Vagina (tissue), 2 donors: ENCODE measurements at regions not wholly inside any gene's neighbourhood (a gene's known extent, or its start where the extent isn't known, plus 50 kb on each side); places are given as distances from the start of the nearest gene placed in this dataset.

ENCODE experiments used
- POLR2A ChIP-seq, 2 donors: fragments of 450-650 bp; IDR thresholded peaks; one replicate each; pipeline ENCODE4 v1.6.1; 2017; ENCODE audit warnings: antibody characterized with exemption in 2 of 2, mild to moderate bottlenecking in 2 of 2, moderate library complexity in 2 of 2
- POLR2AphosphoS5 ChIP-seq, 2 donors: sonication (generic); formaldehyde crosslinking; IDR thresholded peaks; one replicate each; pipeline ENCODE4 v1.9.0; 2017; ENCODE audit warnings: antibody characterized with exemption in 2 of 2, mild to moderate bottlenecking in 2 of 2, low read depth in 1 of 2; ENCODE audit not compliant: insufficient read depth in 1 of 2
- TF ChIP-seq, protein P1 (sequence below), 3 experiments: fragments of 450-650 bp in 2 of 3; fragments of 200-600 bp in 1 of 3; sonication (generic) in 1 of 3; IDR thresholded peaks; one replicate each; pipeline ENCODE4 v1.5.1; 2017 to 2019; ENCODE audit warnings: antibody characterized with exemption in 3 of 3, mild to moderate bottlenecking in 2 of 3, moderate library complexity in 2 of 3

GRCh38 chr6:119598883-119599282 lies 249.3 kb upstream of the MAN1A1 start:
- TF ChIP-seq, protein P1, sequence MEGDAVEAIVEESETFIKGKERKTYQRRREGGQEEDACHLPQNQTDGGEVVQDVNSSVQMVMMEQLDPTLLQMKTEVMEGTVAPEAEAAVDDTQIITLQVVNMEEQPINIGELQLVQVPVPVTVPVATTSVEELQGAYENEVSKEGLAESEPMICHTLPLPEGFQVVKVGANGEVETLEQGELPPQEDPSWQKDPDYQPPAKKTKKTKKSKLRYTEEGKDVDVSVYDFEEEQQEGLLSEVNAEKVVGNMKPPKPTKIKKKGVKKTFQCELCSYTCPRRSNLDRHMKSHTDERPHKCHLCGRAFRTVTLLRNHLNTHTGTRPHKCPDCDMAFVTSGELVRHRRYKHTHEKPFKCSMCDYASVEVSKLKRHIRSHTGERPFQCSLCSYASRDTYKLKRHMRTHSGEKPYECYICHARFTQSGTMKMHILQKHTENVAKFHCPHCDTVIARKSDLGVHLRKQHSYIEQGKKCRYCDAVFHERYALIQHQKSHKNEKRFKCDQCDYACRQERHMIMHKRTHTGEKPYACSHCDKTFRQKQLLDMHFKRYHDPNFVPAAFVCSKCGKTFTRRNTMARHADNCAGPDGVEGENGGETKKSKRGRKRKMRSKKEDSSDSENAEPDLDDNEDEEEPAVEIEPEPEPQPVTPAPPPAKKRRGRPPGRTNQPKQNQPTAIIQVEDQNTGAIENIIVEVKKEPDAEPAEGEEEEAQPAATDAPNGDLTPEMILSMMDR (IDR thresholded peaks at IDR 0.05): no peak
- no peak for TF ChIP-seq POLR2A (IDR thresholded peaks at IDR 0.05)
- no peak for TF ChIP-seq POLR2AphosphoS5 (IDR thresholded peaks at IDR 0.05; ENCODE audit: insufficient read depth in 1 of 2, low read depth in 1 of 2)
